Breast epithelium (tissue), 3 donors: ENCODE measurements at regions not wholly inside any gene's neighbourhood (a gene's known extent, or its start where the extent isn't known, plus 50 kb on each side); places are given as distances from the start of the nearest gene placed in this dataset.

Experiments
- CTCF ChIP-seq, 3 donors: fragments of 450-650 bp; IDR thresholded peaks; one replicate each; pipeline ENCODE4 v1.5.1; 2016 to 2017; ENCODE audit warnings: antibody characterized with exemption in 3 of 3, mild to moderate bottlenecking in 3 of 3, moderate library complexity in 3 of 3
- POLR2A ChIP-seq: fragments of 450-650 bp; IDR thresholded peaks from one replicate; pipeline ENCODE4 v1.6.1; 2016; ENCODE audit warnings: antibody characterized with exemption, mild to moderate bottlenecking, moderate library complexity
- POLR2AphosphoS5 ChIP-seq, 3 donors: sonication (generic); formaldehyde crosslinking; IDR thresholded peaks; one replicate each; pipeline ENCODE4 v1.6.1; 2017; ENCODE audit warnings: antibody characterized with exemption in 3 of 3

- no peak for TF ChIP-seq POLR2A
- TF ChIP-seq CTCF (IDR thresholded peaks at IDR 0.05), result no peak
- no peak for TF ChIP-seq POLR2AphosphoS5 (IDR thresholded peaks at IDR 0.05)
Observed at GRCh38 chr2:12341215-12341614, 375.5 kb upstream of the TRIB2 start.
